GM23338 (cell line): ENCODE measurements at regions not wholly inside any gene's neighbourhood (a gene's known extent, or its start where the extent isn't known, plus 50 kb on each side); places are given as distances from the start of the nearest gene placed in this dataset.

Experiments used
- ATAC-seq: fragments of 200-7000 bp; cut with Tn5 transposase; 3 replicates; pipeline ENCODE4 v1.9.1; 2020
- DNase-seq: peaks from one replicate; pipeline ENCODE4 v3.0.0-alpha.2; 2015; ENCODE audit warnings: low spot score
- H2AFZ ChIP-seq: fragments of 200-600 bp; sonication (generic); 2 replicates; pipeline ENCODE4 v1.8.0; 2016; ENCODE audit warnings: antibody characterized with exemption, mild to moderate bottlenecking, moderate library complexity
- H3F3A ChIP-seq: fragments of 200-600 bp; sonication (generic); replicated peaks from 2 replicates; pipeline ENCODE4 v1.8.0; 2017; ENCODE audit warnings: antibody characterized with exemption, mixed run types, low read depth
- H3K27ac ChIP-seq: fragments of 200-600 bp; sonication (generic); 2 replicates; pipeline ENCODE4 v1.6.1; 2016; ENCODE audit warnings: low read depth
- H3K27me3 ChIP-seq: fragments of 200-600 bp; sonication (generic); 2 replicates; pipeline ENCODE4 v1.8.0; 2016; ENCODE audit warnings: mild to moderate bottlenecking, mixed run types, moderate library complexity; ENCODE audit not compliant: insufficient read depth
- H3K36me3 ChIP-seq: fragments of 200-600 bp; sonication (generic); 2 replicates; pipeline ENCODE4 v1.8.0; 2016; ENCODE audit warnings: mild to moderate bottlenecking; ENCODE audit not compliant: insufficient read depth
- H3K4me1 ChIP-seq: fragments of 200-600 bp; sonication (generic); 2 replicates; pipeline ENCODE4 v1.8.0; 2016; ENCODE audit warnings: mild to moderate bottlenecking, moderate library complexity; ENCODE audit not compliant: insufficient read depth
- H3K4me2 ChIP-seq: fragments of 200-600 bp; sonication (generic); 2 replicates; pipeline ENCODE4 v1.7.1; 2017; ENCODE audit warnings: mixed run types
- H3K4me3 ChIP-seq: fragments of 200-600 bp; sonication (generic); 2 replicates; pipeline ENCODE4 v1.6.1; 2016; ENCODE audit warnings: mixed run types
- H3K79me2 ChIP-seq: fragments of 200-600 bp; sonication (generic); replicated peaks from 2 replicates; pipeline ENCODE4 v1.8.0; 2017; ENCODE audit warnings: mild to moderate bottlenecking; ENCODE audit not compliant: insufficient read depth
- H3K9me2 ChIP-seq: fragments of 200-600 bp; sonication (generic); 2 replicates; pipeline ENCODE4 v1.8.0; 2017; ENCODE audit not compliant: insufficient read depth
- H4K20me1 ChIP-seq: fragments of 200-600 bp; sonication (generic); replicated peaks from 2 replicates; pipeline ENCODE4 v1.8.0; 2017; ENCODE audit warnings: mild to moderate bottlenecking; ENCODE audit not compliant: insufficient read depth
- H3K27ac Mint-ChIP-seq: 2 replicates; pipeline ENCODE4 v1.8.0; 2020; ENCODE audit warnings: inconsistent platforms, mild to moderate bottlenecking, moderate library complexity, mixed read lengths
- H3K27me3 Mint-ChIP-seq: 3 replicates; pipeline ENCODE4 v1.8.0; 2022; ENCODE audit warnings: low read depth, mild to moderate bottlenecking, moderate library complexity, mixed read lengths, inconsistent platforms; ENCODE audit not compliant: insufficient read depth, poor library complexity
- H3K36me3 Mint-ChIP-seq: 3 replicates; pipeline ENCODE4 v1.8.0; 2021; ENCODE audit warnings: low read depth, mild to moderate bottlenecking, inconsistent platforms, moderate library complexity, mixed read lengths
- H3K4me1 Mint-ChIP-seq: 3 replicates; pipeline ENCODE4 v1.8.0; 2020; ENCODE audit warnings: mild to moderate bottlenecking, inconsistent platforms, mixed read lengths
- H3K4me3 Mint-ChIP-seq: 3 replicates; pipeline ENCODE4 v1.8.0; 2021; ENCODE audit warnings: moderate library complexity, mild to moderate bottlenecking, inconsistent platforms, mixed read lengths
- H3K9me3 Mint-ChIP-seq: 3 replicates; pipeline ENCODE4 v1.8.0; 2020; ENCODE audit warnings: moderate library complexity, mild to moderate bottlenecking, inconsistent platforms, mixed read lengths
- CREB1 ChIP-seq: fragments of 250-450 bp; sonication (Bioruptor Pico); IDR thresholded peaks from 2 replicates; pipeline ENCODE4 v1.5.0; 2020; ENCODE audit warnings: low read depth, mild to moderate bottlenecking, moderate library complexity
- CTCF ChIP-seq, 2 experiments: fragments of 200-600 bp in 1 of 2; sonication (generic) in 1 of 2; conservative IDR thresholded peaks; 2 replicates each; pipeline versions ENCODE4 v1.5.1 to v1.6.1; 2016 to 2017; ENCODE audit warnings: antibody characterized with exemption in 2 of 2, low read depth in 2 of 2, mild to moderate bottlenecking in 2 of 2, moderate library complexity in 1 of 2
- EZH2 ChIP-seq: fragments of 200-600 bp; sonication (generic); IDR thresholded peaks from one replicate; pipeline ENCODE4 v1.8.0; 2017; ENCODE audit warnings: antibody characterized with exemption, mild to moderate bottlenecking, low read depth; ENCODE audit not compliant: unreplicated experiment
- EZH2phosphoT487 ChIP-seq: fragments of 200-600 bp; sonication (generic); IDR thresholded peaks from one replicate; pipeline ENCODE4 v1.8.1; 2018; ENCODE audit warnings: antibody characterized with exemption; ENCODE audit not compliant: unreplicated experiment
- JUNB ChIP-seq: IDR thresholded peaks from one replicate; pipeline ENCODE4 v1.6.1; 2016; ENCODE audit warnings: antibody characterized with exemption; ENCODE audit not compliant: unreplicated experiment
- POLR2AphosphoS5 ChIP-seq: IDR thresholded peaks from 2 replicates; pipeline ENCODE4 v1.6.1; 2016; ENCODE audit warnings: antibody characterized with exemption, low read depth
- ZNF114 ChIP-seq: fragments of 250-450 bp; sonication (Bioruptor Pico); IDR thresholded peaks from 2 replicates; pipeline ENCODE4 v1.5.0; 2020; ENCODE audit warnings: mild to moderate bottlenecking, moderate library complexity
- ZNF331 ChIP-seq: fragments of 250-450 bp; sonication (Bioruptor Pico); IDR thresholded peaks from 2 replicates; pipeline ENCODE4 v1.5.0; 2020; ENCODE audit warnings: low read depth, mild to moderate bottlenecking, moderate library complexity
- ZNF462 ChIP-seq: fragments of 250-450 bp; sonication (Bioruptor Pico); IDR thresholded peaks from 2 replicates; pipeline ENCODE4 v1.5.0; 2020; ENCODE audit warnings: mild to moderate bottlenecking, moderate library complexity

GRCh38 chr12:115322275-115322674 is 638.3 kb upstream of the TBX3 start (continued):
- TF ChIP-seq CTCF (conservative IDR thresholded peaks at IDR 0.05; ENCODE audit: low read depth in 2 of 2), result no peak
- TF ChIP-seq EZH2, result no peak
- TF ChIP-seq ZNF462 (CRISPR knock-in tag), result no peak
- no peak for TF ChIP-seq ZNF331 (CRISPR knock-in tag)

DNA sequence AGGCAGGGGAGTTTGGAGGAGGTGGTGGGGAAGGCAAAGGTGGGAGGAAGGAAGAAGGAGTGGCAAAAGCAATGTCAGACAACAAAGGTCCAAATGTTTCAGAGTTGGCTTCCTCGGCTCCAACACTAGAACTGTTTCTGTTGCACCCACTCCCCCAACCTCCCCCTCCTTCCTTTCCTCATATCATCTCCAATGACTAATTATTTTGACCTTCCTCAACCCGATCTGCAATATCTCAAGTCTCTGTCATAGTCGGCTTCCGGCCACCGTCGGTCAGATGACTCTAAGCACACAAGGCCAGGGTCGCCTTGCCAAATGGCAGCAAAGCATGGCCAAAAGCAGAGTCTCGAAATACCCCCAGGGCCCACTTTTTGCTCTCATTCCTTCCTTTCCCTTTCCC is 637.0 kb upstream of the TBX3 start:
- H3K36me3 Mint-ChIP-seq, result no peaks in the 10 kb centered on the region
- no peaks in the 10 kb centered on the region for H3K79me2 ChIP-seq
- no peaks in the 10 kb centered on the region for H3K4me1 ChIP-seq
- no peaks in the 10 kb centered on the region; the same call in 2 of the 3 replicates for H3K4me1 Mint-ChIP-seq
- peaks cover 2% of the 10 kb centered on the region for H3K27me3 Mint-ChIP-seq
- no peak overlapping the region for H3K4me3 Mint-ChIP-seq
- no peaks in the 10 kb centered on the region for H4K20me1 ChIP-seq
- H3K9me2 ChIP-seq, result no peaks in the 10 kb centered on the region
- H3K27me3 ChIP-seq, result no peaks in the 10 kb centered on the region
- DNase-seq (no peak), ATAC-seq (no peak)
- peak overlapping the region; percentile 59; the same call in 1 of the 2 replicates for H2AFZ ChIP-seq
- H3K4me2 ChIP-seq, result no peak overlapping the region
- no peak overlapping the region for H3K4me3 ChIP-seq
- H3K27ac ChIP-seq, result no peak overlapping the region
- no peaks in the 10 kb centered on the region for H3K9me3 Mint-ChIP-seq
- no peaks in the 10 kb centered on the region for H3K36me3 ChIP-seq
- no peaks in the 10 kb centered on the region for H3F3A ChIP-seq
- H3K27ac Mint-ChIP-seq, result no peak overlapping the region
- TF ChIP-seq ZNF114 (CRISPR knock-in tag) (no peak), EZH2phosphoT487 (no peak), JUNB (no peak), ZNF462 (CRISPR knock-in tag) (no peak), CREB1 (CRISPR knock-in tag) (no peak), EZH2 (no peak), POLR2AphosphoS5 (no peak)
